ENCODE measurements at regions not wholly inside any gene's neighbourhood (a gene's known extent, or its start where the extent isn't known, plus 50 kb on each side); places are given as distances from the start of the nearest gene placed in this dataset.

DNA sequence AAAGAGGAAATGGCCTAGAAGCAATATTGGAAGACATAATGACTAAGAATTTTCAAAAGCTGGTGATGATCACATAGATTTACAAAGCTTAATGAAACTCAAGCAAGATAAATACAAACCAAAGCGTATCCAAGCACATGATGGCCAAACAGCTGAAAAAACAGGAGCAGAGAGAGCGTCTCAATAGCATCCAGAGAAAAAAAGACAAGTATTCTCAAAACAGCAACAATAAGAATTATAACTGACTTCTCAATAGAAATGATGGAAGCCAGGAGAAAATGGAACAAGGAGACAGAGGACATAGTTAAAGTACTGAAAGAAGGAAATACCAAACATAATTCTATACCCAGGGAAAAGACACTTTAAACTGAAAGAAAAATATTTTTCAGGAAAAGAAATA, 437.2 kb upstream of the TNP1 start:
- H2BK120ac ChIP-seq (ENCODE audit: insufficient read depth, low read length, poor library complexity): no peak overlapping the region
- no peak overlapping the region for H2AFZ ChIP-seq (ENCODE audit: insufficient read depth, low read length, poor library complexity)

DNA sequence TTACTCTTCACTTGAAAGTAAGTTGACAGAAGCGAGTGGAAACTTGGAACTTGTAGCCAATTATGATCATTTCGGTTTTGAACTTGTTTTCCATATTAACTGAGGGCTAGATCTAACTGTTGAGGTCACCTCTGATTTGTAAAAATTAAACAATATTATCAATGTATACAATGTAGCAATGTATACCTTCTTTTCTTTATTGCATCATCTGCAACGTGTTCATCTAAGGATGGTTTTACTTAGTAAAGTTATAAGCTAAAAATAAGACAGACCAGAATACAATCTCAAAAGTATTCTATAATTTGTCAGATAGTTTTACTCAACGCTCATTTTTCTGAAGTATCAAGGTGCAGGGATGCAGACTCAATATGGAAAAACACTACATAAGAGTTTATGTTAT, 435.0 kb upstream of the TNP1 start:
- Histone ChIP-seq H3K9me3 (ENCODE audit: insufficient read depth, low read depth, low read length) (peaks cover 4% of the 10 kb centered on the region), H3K18ac (ENCODE audit: low read length) (no peak overlapping the region), H3K14ac (ENCODE audit: low read length) (no peak overlapping the region), H3K4ac (ENCODE audit: low read depth, low read length) (no peak overlapping the region), H3K27ac (ENCODE audit: low read depth, low read length) (no peak overlapping the region), H2BK12ac (ENCODE audit: low read length) (no peak overlapping the region), H2BK5ac (ENCODE audit: low read depth, low read length, poor library complexity) (no peak overlapping the region), H3K36me3 (ENCODE audit: control insufficient read depth in 1 of 2, insufficient read depth in 2 of 2, low read length in 2 of 2) (no peaks in the 10 kb centered on the region), H3K27me3 (ENCODE audit: insufficient read depth, low read length) (no peaks in the 10 kb centered on the region), H3K79me2 (ENCODE audit: control insufficient read depth, insufficient read depth, low read length, poor library complexity) (peaks cover 2% of the 10 kb centered on the region), H4K12ac (ENCODE audit: low read depth, low read length) (no peak overlapping the region), H4K8ac (ENCODE audit: low read depth, low read length) (no peak overlapping the region), H4K91ac (ENCODE audit: low read depth, low read length) (no peak overlapping the region), H3K4me3 (ENCODE audit: low read depth, low read length) (no peak overlapping the region), H2AK5ac (ENCODE audit: low read length) (no peak overlapping the region), H3K4me1 (ENCODE audit: control insufficient read depth in 1 of 2, insufficient read depth in 2 of 2, low read length in 2 of 2) (peaks cover 9 to 11% of the 10 kb centered on the region in 2 experiments), H2BK120ac (ENCODE audit: insufficient read depth, low read length, poor library complexity) (no peak overlapping the region), H3K9ac (ENCODE audit: low read length) (no peak overlapping the region), H3K23ac (ENCODE audit: low read length) (no peak overlapping the region), H3K4me2 (ENCODE audit: low read length) (no peak overlapping the region), H2AFZ (ENCODE audit: insufficient read depth, low read length, poor library complexity) (no peak overlapping the region), H3K79me1 (ENCODE audit: low read length) (peaks cover 16% of the 10 kb centered on the region)
- no peak for DNase-seq
- WGBS (ENCODE audit: extremely low coverage, insufficient coverage, insufficient read length): no CpG with 5 or more reads among the region's 4 CpGs

More for the DNA sequence above, 437.2 kb upstream of the TNP1 start:
- Histone ChIP-seq H2BK12ac (ENCODE audit: low read length) (no peak overlapping the region), H3K36me3 (ENCODE audit: control insufficient read depth in 1 of 2, insufficient read depth in 2 of 2, low read length in 2 of 2) (no peaks in the 10 kb centered on the region), H3K14ac (ENCODE audit: low read length) (no peak overlapping the region), H3K27ac (ENCODE audit: low read depth, low read length) (no peak overlapping the region), H4K8ac (ENCODE audit: low read depth, low read length) (no peak overlapping the region), H3K18ac (ENCODE audit: low read length) (no peak overlapping the region), H3K9me3 (ENCODE audit: insufficient read depth, low read depth, low read length) (peaks cover 3% of the 10 kb centered on the region), H2BK5ac (ENCODE audit: low read depth, low read length, poor library complexity) (no peak overlapping the region), H3K79me1 (ENCODE audit: low read length) (peaks cover 2% of the 10 kb centered on the region), H3K4me3 (ENCODE audit: low read depth, low read length) (no peak overlapping the region), H3K4me1 (ENCODE audit: control insufficient read depth in 1 of 2, insufficient read depth in 2 of 2, low read length in 2 of 2) (no peaks in the 10 kb centered on the region), H4K12ac (ENCODE audit: low read depth, low read length) (no peak overlapping the region), H3K9ac (ENCODE audit: low read length) (no peak overlapping the region), H3K79me2 (ENCODE audit: control insufficient read depth, insufficient read depth, low read length, poor library complexity) (no peaks in the 10 kb centered on the region), H3K23ac (ENCODE audit: low read length) (no peak overlapping the region), H3K4ac (ENCODE audit: low read depth, low read length) (no peak overlapping the region), H4K91ac (ENCODE audit: low read depth, low read length) (no peak overlapping the region), H3K4me2 (ENCODE audit: low read length) (no peak overlapping the region), H2AK5ac (ENCODE audit: low read length) (no peak overlapping the region), H3K27me3 (ENCODE audit: insufficient read depth, low read length) (no peaks in the 10 kb centered on the region)
- no CpG with 5 or more reads among the region's 2 CpGs for WGBS (ENCODE audit: extremely low coverage, insufficient coverage, insufficient read length)
- no peak for DNase-seq

DNA sequence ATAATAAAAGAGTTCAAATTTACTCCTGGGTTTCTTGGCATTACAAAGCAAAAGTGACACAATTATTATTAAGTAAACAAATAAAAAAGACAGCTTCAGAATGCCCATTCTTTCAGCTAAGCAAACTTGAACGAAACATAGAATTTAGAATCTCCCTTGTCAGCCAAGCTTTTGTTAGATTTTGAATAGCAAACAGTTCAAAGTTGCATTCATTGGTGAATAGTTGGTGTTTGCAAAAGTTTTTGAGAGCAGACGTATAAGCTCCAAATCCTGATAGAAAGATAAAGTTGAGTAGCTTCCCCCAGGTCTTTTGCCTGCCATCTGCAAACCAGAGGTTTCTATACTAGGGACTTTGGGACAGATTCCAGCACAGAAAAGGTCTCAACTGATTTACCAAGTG, 434.3 kb upstream of the TNP1 start:
- no peak overlapping the region for H3K9ac ChIP-seq (ENCODE audit: low read length)
- no peak overlapping the region for H3K18ac ChIP-seq (ENCODE audit: low read length)
- H3K36me3 ChIP-seq (ENCODE audit: control insufficient read depth in 1 of 2, insufficient read depth in 2 of 2, low read length in 2 of 2): no peaks in the 10 kb centered on the region
- H3K27ac ChIP-seq (ENCODE audit: low read depth, low read length): no peak overlapping the region
- peaks cover 4% of the 10 kb centered on the region for H3K9me3 ChIP-seq (ENCODE audit: insufficient read depth, low read depth, low read length)
- no peak overlapping the region for H2BK120ac ChIP-seq (ENCODE audit: insufficient read depth, low read length, poor library complexity)
- no peak overlapping the region for H2BK5ac ChIP-seq (ENCODE audit: low read depth, low read length, poor library complexity)
- peaks cover 18% of the 10 kb centered on the region for H3K79me1 ChIP-seq (ENCODE audit: low read length)
- DNase-seq: no peak
- no peak overlapping the region for H4K8ac ChIP-seq (ENCODE audit: low read depth, low read length)
- H3K79me2 ChIP-seq (ENCODE audit: control insufficient read depth, insufficient read depth, low read length, poor library complexity): peaks cover 2% of the 10 kb centered on the region
- H3K4ac ChIP-seq (ENCODE audit: low read depth, low read length): no peak overlapping the region
- peaks cover 12 to 15% of the 10 kb centered on the region in 2 experiments for H3K4me1 ChIP-seq (ENCODE audit: control insufficient read depth in 1 of 2, insufficient read depth in 2 of 2, low read length in 2 of 2)
- no peak overlapping the region for H4K91ac ChIP-seq (ENCODE audit: low read depth, low read length)
- H2AFZ ChIP-seq (ENCODE audit: insufficient read depth, low read length, poor library complexity): no peak overlapping the region
- H3K4me2 ChIP-seq (ENCODE audit: low read length): no peak overlapping the region
- H2BK12ac ChIP-seq (ENCODE audit: low read length): no peak overlapping the region
- H3K27me3 ChIP-seq (ENCODE audit: insufficient read depth, low read length): no peaks in the 10 kb centered on the region
- H2AK5ac ChIP-seq (ENCODE audit: low read length): no peak overlapping the region
- H3K14ac ChIP-seq (ENCODE audit: low read length): no peak overlapping the region
- H4K12ac ChIP-seq (ENCODE audit: low read depth, low read length): no peak overlapping the region
- no peak overlapping the region for H3K4me3 ChIP-seq (ENCODE audit: low read depth, low read length)
- WGBS (ENCODE audit: extremely low coverage, insufficient coverage, insufficient read length): no CpG with 5 or more reads among the region's 2 CpGs
- H3K23ac ChIP-seq (ENCODE audit: low read length): no peak overlapping the region

DNA sequence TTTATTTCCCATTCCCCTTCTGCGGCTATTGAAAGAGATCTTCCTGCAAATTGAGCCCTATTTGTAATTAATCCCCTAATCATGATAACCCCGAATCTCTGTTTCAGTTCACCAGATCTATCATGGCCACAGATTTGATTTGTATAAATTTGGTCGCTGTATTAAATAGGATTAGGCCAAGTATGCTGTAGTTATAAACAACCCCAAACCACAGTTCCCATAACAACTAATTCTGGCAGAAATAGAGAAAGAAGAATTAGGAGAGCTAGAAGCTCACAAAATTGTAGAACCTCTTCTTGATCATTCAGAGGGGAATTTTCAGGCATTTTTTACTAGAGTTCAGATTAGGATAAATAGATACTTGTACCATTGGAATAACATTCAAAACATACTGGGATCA, 433.7 kb upstream of the TNP1 start:
- Histone ChIP-seq H3K36me3 (ENCODE audit: control insufficient read depth in 1 of 2, insufficient read depth in 2 of 2, low read length in 2 of 2) (no peaks in the 10 kb centered on the region), H3K9ac (ENCODE audit: low read length) (no peak overlapping the region), H3K79me2 (ENCODE audit: control insufficient read depth, insufficient read depth, low read length, poor library complexity) (peaks cover 2% of the 10 kb centered on the region), H3K27ac (ENCODE audit: low read depth, low read length) (no peak overlapping the region), H3K4me3 (ENCODE audit: low read depth, low read length) (no peak overlapping the region), H3K9me3 (ENCODE audit: insufficient read depth, low read depth, low read length) (peaks cover 4% of the 10 kb centered on the region), H3K4me2 (ENCODE audit: low read length) (no peak overlapping the region), H2BK120ac (ENCODE audit: insufficient read depth, low read length, poor library complexity) (no peak overlapping the region), H4K91ac (ENCODE audit: low read depth, low read length) (no peak overlapping the region), H3K4me1 (ENCODE audit: control insufficient read depth in 1 of 2, insufficient read depth in 2 of 2, low read length in 2 of 2) (peaks cover 14 to 15% of the 10 kb centered on the region in 2 experiments), H3K23ac (ENCODE audit: low read length) (no peak overlapping the region), H2AK5ac (ENCODE audit: low read length) (no peak overlapping the region), H4K12ac (ENCODE audit: low read depth, low read length) (no peak overlapping the region), H3K79me1 (ENCODE audit: low read length) (peaks cover 20% of the 10 kb centered on the region), H3K27me3 (ENCODE audit: insufficient read depth, low read length) (no peaks in the 10 kb centered on the region), H2BK12ac (ENCODE audit: low read length) (no peak overlapping the region), H3K4ac (ENCODE audit: low read depth, low read length) (no peak overlapping the region), H2AFZ (ENCODE audit: insufficient read depth, low read length, poor library complexity) (no peak overlapping the region), H3K18ac (ENCODE audit: low read length) (no peak overlapping the region), H2BK5ac (ENCODE audit: low read depth, low read length, poor library complexity) (no peak overlapping the region), H4K8ac (ENCODE audit: low read depth, low read length) (no peak overlapping the region), H3K14ac (ENCODE audit: low read length) (no peak overlapping the region)
- WGBS (ENCODE audit: extremely low coverage, insufficient coverage, insufficient read length): no CpG with 5 or more reads among the region's 3 CpGs
- DNase-seq: no peak
